ENCODE measurements at regions not wholly inside any gene's neighbourhood (a gene's known extent, or its start where the extent isn't known, plus 50 kb on each side); places are given as distances from the start of the nearest gene placed in this dataset.

DNA sequence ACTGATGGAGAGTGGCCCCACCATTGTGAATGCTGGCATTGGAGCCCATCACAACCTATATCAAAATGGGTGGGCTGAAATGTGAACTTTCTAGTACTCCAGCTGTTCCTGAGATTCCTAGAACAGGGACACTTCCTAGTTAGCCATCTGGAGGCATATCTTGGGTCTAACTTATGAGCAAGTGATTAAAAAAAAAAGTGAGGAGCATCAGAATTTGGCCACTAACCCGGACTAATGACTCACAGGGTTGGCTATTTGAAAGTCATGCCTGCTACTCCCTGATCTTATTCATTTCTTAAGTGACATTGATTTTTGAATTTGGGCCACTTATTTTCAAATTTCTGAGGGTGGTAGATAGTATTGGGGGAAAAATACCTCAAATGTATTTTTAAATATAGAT is 216.6 kb downstream of the HRH4 start:
- Histone ChIP-seq H4K20me1 (ENCODE audit: control insufficient read depth, insufficient read depth, insufficient read length) (no peaks in the 10 kb centered on the region), H3K79me1 (ENCODE audit: insufficient read depth, low read depth, low read length, poor library complexity, severe bottlenecking) (no peaks in the 10 kb centered on the region), H3K9me3 (ENCODE audit: control insufficient read depth, low read depth, low read length) (no peaks in the 10 kb centered on the region), H3K14ac (ENCODE audit: insufficient read depth, low read length) (no peak overlapping the region), H3K4me2 (ENCODE audit: insufficient read depth, insufficient read length, low read length) (no peak overlapping the region), H4K5ac (ENCODE audit: insufficient read length, low read depth, low read length) (no peak overlapping the region), H2AFZ (ENCODE audit: low read length) (no peak overlapping the region), H3T11ph (ENCODE audit: low read length) (no peak overlapping the region), H3K56ac (ENCODE audit: insufficient read length, low read depth, low read length) (no peak overlapping the region), H2BK20ac (ENCODE audit: low read depth, low read length, poor library complexity, severe bottlenecking) (no peak overlapping the region), H2AK5ac (ENCODE audit: insufficient read length, low read length) (no peak overlapping the region), H2BK15ac (ENCODE audit: low read depth, low read length) (no peak overlapping the region), H3K4me1 (ENCODE audit: insufficient read depth, low read length) (no peaks in the 10 kb centered on the region), H3K23ac (ENCODE audit: insufficient read length, low read depth, low read length) (no peak overlapping the region), H2BK5ac (ENCODE audit: insufficient read length, low read length) (no peak overlapping the region), H2BK120ac (ENCODE audit: low read depth, low read length, poor library complexity, severe bottlenecking) (no peak overlapping the region), H3K18ac (ENCODE audit: insufficient read length, low read depth, low read length) (no peak overlapping the region), H3K27me3 (ENCODE audit: insufficient read depth, low read length) (no peaks in the 10 kb centered on the region; the same call in 1 of the 2 replicates), H2BK12ac (ENCODE audit: insufficient read length, low read depth, low read length) (no peak overlapping the region), H3K27ac (ENCODE audit: insufficient read length, low read depth, low read length) (no peak overlapping the region), H3K9ac (ENCODE audit: extremely low read depth, insufficient read length, low read length) (no peak overlapping the region), H3K79me2 (ENCODE audit: insufficient read depth, low read length) (no peaks in the 10 kb centered on the region), H4K91ac (ENCODE audit: insufficient read length, low read depth, low read length) (no peak overlapping the region), H3K23me2 (ENCODE audit: insufficient read length, low read depth, low read length, poor library complexity, severe bottlenecking) (no peaks in the 10 kb centered on the region), H3K4ac (ENCODE audit: low read depth, low read length) (no peak overlapping the region), H4K8ac (replicated peaks; ENCODE audit: insufficient read length, low read depth, low read length) (no peak overlapping the region)
- Mint-ChIP-seq H3K4me3 (no peak overlapping the region), H3K4me1 (no peaks in the 10 kb centered on the region), H3K9me3 (no peaks in the 10 kb centered on the region), H3K27me3 (ENCODE audit: low read depth) (no peaks in the 10 kb centered on the region; the same call in 1 of the 2 replicates), H3K27ac (no peak overlapping the region), H3K36me3 (ENCODE audit: insufficient read depth in 1 of 3, low read depth in 3 of 3) (no peaks in the 10 kb centered on the region)
- TF ChIP-seq, protein P1, sequence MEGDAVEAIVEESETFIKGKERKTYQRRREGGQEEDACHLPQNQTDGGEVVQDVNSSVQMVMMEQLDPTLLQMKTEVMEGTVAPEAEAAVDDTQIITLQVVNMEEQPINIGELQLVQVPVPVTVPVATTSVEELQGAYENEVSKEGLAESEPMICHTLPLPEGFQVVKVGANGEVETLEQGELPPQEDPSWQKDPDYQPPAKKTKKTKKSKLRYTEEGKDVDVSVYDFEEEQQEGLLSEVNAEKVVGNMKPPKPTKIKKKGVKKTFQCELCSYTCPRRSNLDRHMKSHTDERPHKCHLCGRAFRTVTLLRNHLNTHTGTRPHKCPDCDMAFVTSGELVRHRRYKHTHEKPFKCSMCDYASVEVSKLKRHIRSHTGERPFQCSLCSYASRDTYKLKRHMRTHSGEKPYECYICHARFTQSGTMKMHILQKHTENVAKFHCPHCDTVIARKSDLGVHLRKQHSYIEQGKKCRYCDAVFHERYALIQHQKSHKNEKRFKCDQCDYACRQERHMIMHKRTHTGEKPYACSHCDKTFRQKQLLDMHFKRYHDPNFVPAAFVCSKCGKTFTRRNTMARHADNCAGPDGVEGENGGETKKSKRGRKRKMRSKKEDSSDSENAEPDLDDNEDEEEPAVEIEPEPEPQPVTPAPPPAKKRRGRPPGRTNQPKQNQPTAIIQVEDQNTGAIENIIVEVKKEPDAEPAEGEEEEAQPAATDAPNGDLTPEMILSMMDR (conservative IDR thresholded peaks at IDR 0.05): no peak
- DNase-seq: no peak
- no CpG with 5 or more reads among the region's 1 CpG for WGBS (ENCODE audit: extremely low coverage, insufficient read length, low lambda C conversion rate)
